Naive thymus-derived CD8-positive, alpha-beta T cell (primary cell): ENCODE measurements at regions not wholly inside any gene's neighbourhood (a gene's known extent, or its start where the extent isn't known, plus 50 kb on each side); places are given as distances from the start of the nearest gene placed in this dataset.

Experiments
- ATAC-seq, 2 donors: fragments of 150-1000 bp; cut with Tn5 transposase in 1 of 2; sonication (Bioruptor Pico), chemical (Tn5 transposase) in 1 of 2; 1 replicate in 1 of 2; 2 replicates in 1 of 2; pipeline ENCODE4 v1.10.0; 2021; ENCODE audit warnings: mild to moderate bottlenecking in 2 of 2, moderate library complexity in 2 of 2
- POLR2A ChIA-PET: fragments of 350-600 bp; sonication (Branson Sonifier 250); formaldehyde crosslinking; loops from one replicate; lab custom pipeline; 2021; ENCODE audit warnings: antibody characterized with exemption; lab: Charles Lee
- DNase-seq, 10 donors: peaks; one replicate each; pipeline versions ENCODE4 v3.0.0 to v3.0.0-alpha.2; 2020 to 2022
- H3K27ac Mint-ChIP-seq, 10 donors: one replicate each; pipeline ENCODE4 v1.8.0; 2020 to 2022; ENCODE audit warnings: mild to moderate bottlenecking in 10 of 10, mixed read lengths in 10 of 10, moderate library complexity in 4 of 10, inconsistent platforms in 1 of 10
- H3K27me3 Mint-ChIP-seq, 5 donors: one replicate each; pipeline ENCODE4 v1.8.0; 2021 to 2022; ENCODE audit warnings: mixed read lengths in 5 of 5
- H3K36me3 Mint-ChIP-seq, 3 donors: one replicate each; pipeline ENCODE4 v1.8.0; 2020 to 2022; ENCODE audit warnings: mixed read lengths in 3 of 3, mild to moderate bottlenecking in 2 of 3, inconsistent platforms in 1 of 3
- H3K4me1 Mint-ChIP-seq, 4 donors: one replicate each; pipeline ENCODE4 v1.8.0; 2021 to 2022; ENCODE audit warnings: mixed read lengths in 4 of 4
- H3K4me3 Mint-ChIP-seq, 10 donors: one replicate each; pipeline ENCODE4 v1.8.0; 2020 to 2022; ENCODE audit warnings: mild to moderate bottlenecking in 10 of 10, mixed read lengths in 10 of 10, moderate library complexity in 6 of 10, inconsistent platforms in 1 of 10
- H3K9me3 Mint-ChIP-seq, 9 donors: one replicate each; pipeline ENCODE4 v1.8.0; 2020 to 2022; ENCODE audit warnings: mixed read lengths in 9 of 9, mild to moderate bottlenecking in 3 of 9, inconsistent platforms in 1 of 9, moderate library complexity in 1 of 9

GRCh38 chr9:70478963-70479641, 64.6 kb upstream of the KLF9 start:
- peaks cover 4 to 21% (median 5%) of the 10 kb centered on the region in 4 donors for H3K4me1 Mint-ChIP-seq
- no peaks in the 10 kb centered on the region for H3K9me3 Mint-ChIP-seq
- ATAC-seq = no peak
- H3K4me3 Mint-ChIP-seq = no peak overlapping the region
- peaks cover 0 to 1% (median 0%) of the 10 kb centered on the region in 5 donors for H3K27me3 Mint-ChIP-seq
- H3K27ac Mint-ChIP-seq = peak overlapping the region in 1 of 10 donors; percentile 69
- no peaks in the 10 kb centered on the region for H3K36me3 Mint-ChIP-seq
- POLR2A ChIA-PET = interaction anchor here (0.7 to 1.2 kb wide), 2 partner anchors 27 to 60 kb away, joined by 3 read pairs; no protein-coding TSS in a partner anchor
- no peak for DNase-seq

GRCh38 chr9:70477907-70478480, 63.5 kb upstream of the KLF9 start:
- Mint-ChIP-seq H3K4me3 (no peak overlapping the region), H3K4me1 (peaks cover 0 to 10% (median 1%) of the 10 kb centered on the region in 4 donors), H3K9me3 (no peaks in the 10 kb centered on the region), H3K27me3 (no peaks in the 10 kb centered on the region), H3K27ac (peak overlapping the region in 1 of 10 donors; percentile 14), H3K36me3 (no peaks in the 10 kb centered on the region)
- ATAC-seq = no peak
- no peak for DNase-seq
- POLR2A ChIA-PET = no interaction called here

DNA sequence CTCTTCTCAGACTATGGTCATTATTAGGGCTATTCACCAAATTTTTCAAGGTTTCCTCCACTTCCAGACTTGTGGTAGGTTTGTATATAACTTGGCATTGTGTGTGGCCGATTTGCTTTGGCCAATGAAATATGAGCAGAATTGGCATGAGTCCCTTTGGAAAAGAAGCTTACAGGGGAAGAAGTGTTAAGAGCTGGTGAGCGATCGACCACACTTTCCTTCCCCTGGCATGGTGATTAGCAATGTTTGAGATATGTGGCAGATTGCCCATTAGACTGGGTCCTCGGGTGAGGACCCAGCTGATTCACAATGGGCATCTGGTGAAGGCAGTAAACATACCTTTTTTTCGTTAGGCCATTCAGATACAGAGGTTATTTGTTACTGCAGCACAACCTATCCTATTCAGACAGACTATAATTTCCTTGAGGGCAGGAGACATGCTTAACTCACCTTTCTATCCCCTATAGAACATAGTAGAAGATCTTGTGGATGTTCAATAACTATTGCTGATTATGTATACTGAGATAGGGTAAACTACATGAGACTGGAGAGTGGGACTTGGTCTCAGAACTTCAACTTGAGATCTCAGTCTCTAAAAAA, 62.8 kb upstream of the KLF9 start:
- Mint-ChIP-seq H3K4me3 (no peak overlapping the region), H3K27me3 (no peaks in the 10 kb centered on the region)
- POLR2A ChIA-PET = no interaction called here

GRCh38 chr9:70475211-70475610, 60.8 kb upstream of the KLF9 start:
- POLR2A ChIA-PET = interaction anchor here (1.0 to 1.2 kb wide), 2 partner anchors 55 to 63 kb away, joined by 3 to 7 read pairs; no protein-coding TSS in a partner anchor
- ATAC-seq = no peak
- H3K27ac Mint-ChIP-seq = no peak overlapping the region
- no peaks in the 10 kb centered on the region for H3K36me3 Mint-ChIP-seq
- H3K27me3 Mint-ChIP-seq = no peaks in the 10 kb centered on the region
- H3K9me3 Mint-ChIP-seq = no peaks in the 10 kb centered on the region
- H3K4me1 Mint-ChIP-seq = peaks cover 14 to 20% (median 15%) of the 10 kb centered on the region in 4 donors
- no peak overlapping the region for H3K4me3 Mint-ChIP-seq
- DNase-seq = no peak

More for the DNA sequence above, 62.8 kb upstream of the KLF9 start:
- Mint-ChIP-seq H3K36me3 (no peaks in the 10 kb centered on the region), H3K27ac (no peak overlapping the region), H3K4me1 (peaks cover 0 to 8% (median 2%) of the 10 kb centered on the region in 4 donors), H3K9me3 (no peaks in the 10 kb centered on the region)
- DNase-seq = no peak
- no peak for ATAC-seq

DNA sequence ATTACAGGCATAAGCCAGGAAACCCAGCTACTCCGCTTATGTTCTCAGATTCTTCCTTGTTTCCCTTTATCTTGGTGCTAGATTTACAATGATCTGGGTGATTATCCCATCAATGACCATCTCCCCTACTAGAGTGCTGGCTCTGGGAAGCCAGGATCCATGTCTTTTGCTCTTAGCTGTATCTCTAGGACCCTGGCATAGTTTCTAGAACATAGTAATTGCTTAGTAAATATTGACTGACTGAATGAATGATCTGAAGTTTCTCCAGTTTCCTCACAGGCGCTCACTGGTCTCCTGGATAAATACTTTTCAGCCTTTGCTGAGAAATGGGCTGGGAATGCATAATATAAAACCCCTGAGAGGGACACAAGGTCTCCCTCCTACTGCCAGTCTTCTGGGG, 60.0 kb upstream of the KLF9 start:
- Mint-ChIP-seq H3K27ac (peak overlapping the region in 1 of 10 donors; percentile 7), H3K4me3 (no peak overlapping the region), H3K36me3 (no peaks in the 10 kb centered on the region), H3K9me3 (no peaks in the 10 kb centered on the region), H3K4me1 (peaks cover 18 to 26% (median 21%) of the 10 kb centered on the region in 4 donors), H3K27me3 (no peaks in the 10 kb centered on the region)
- ATAC-seq = no peak
- DNase-seq = no peak
- POLR2A ChIA-PET = interaction anchor here (0.7 to 1.5 kb wide), 4 partner anchors 53 to 122 kb away, joined by 3 to 9 read pairs (median 5); no protein-coding TSS in a partner anchor

DNA sequence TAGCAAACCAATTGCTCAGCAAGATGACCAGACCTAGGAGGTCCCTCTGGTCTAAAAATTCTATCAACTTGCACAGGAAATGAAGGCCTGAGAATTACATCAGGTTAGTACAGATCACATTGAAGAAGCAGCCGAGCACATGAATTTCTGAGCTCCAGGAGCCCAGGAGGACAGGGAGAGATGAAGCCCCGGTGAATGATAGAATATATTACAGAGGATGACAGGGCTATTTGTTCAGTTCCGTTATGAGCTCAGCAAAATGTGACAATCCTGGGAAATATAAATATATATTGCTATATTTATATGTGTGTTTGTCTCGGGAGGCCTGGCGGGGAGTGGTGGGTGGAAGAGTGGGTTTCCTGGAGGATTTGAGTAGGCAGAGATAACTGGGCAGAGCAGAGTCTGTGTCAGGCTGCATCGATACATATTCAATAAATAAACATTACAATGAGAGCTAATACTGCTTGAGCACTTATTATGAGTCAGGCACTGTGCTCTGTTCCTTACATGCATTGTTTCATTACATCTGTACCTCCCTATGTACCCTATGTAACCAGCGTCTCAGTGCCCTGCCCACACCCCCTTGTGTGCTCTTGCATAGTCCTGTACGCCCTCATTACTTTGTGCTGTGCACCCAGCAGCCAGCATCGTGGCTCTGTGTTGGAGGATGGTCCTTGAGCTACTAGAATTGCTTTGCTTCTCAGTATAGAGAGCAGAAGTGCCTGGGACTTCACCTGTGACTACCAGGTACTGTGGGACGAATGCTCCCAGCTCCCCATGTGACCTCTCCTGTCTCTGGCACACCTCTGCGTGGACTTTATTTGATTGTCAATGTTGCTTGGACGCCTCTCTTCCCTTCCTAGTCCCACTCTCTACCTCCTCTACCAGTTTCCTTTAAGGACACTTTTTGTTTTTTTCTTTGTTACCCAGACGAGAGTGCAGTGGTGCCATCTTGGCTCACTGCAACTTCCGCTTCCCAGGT, 58.1 kb upstream of the KLF9 start:
- peaks cover 22 to 37% (median 26%) of the 10 kb centered on the region in 4 donors for H3K4me1 Mint-ChIP-seq
- H3K9me3 Mint-ChIP-seq = no peaks in the 10 kb centered on the region
- H3K4me3 Mint-ChIP-seq = peak overlapping the region in 1 of 10 donors; percentile 11
- POLR2A ChIA-PET = interaction anchor here (0.8 kb wide), 1 partner anchor 67 kb away, joined by 3 read pairs; no protein-coding TSS in a partner anchor
- ATAC-seq (no peak), DNase-seq (no peak)
- no peaks in the 10 kb centered on the region for H3K36me3 Mint-ChIP-seq
- no peaks in the 10 kb centered on the region for H3K27me3 Mint-ChIP-seq
- H3K27ac Mint-ChIP-seq = peak overlapping the region in 4 of 10 donors; percentile 21 to 85 (median 52)

- Mint-ChIP-seq H3K27me3 (no peaks in the 10 kb centered on the region), H3K4me1 (peaks cover 25 to 45% (median 28%) of the 10 kb centered on the region in 4 donors), H3K27ac (peak overlapping the region in 7 of 10 donors; percentile 38 to 81 (median 67)), H3K4me3 (peak overlapping the region in 6 of 10 donors; percentile 13 to 51 (median 44)), H3K36me3 (no peaks in the 10 kb centered on the region), H3K9me3 (no peaks in the 10 kb centered on the region)
- POLR2A ChIA-PET = interaction anchor here (0.6 to 1.6 kb wide), 5 partner anchors 50 to 732 kb away, joined by 3 to 9 read pairs (median 4); partner anchors contain the start of gene KLF9
- ATAC-seq (no peak), DNase-seq (no peak)
Measured at GRCh38 chr9:70470050-70471015, 55.9 kb upstream of the KLF9 start.

GRCh38 chr9:70468291-70468690, 53.8 kb upstream of the KLF9 start:
- H3K4me3 Mint-ChIP-seq = no peak overlapping the region
- POLR2A ChIA-PET = no interaction called here
- ATAC-seq (no peak), DNase-seq (no peak)
- no peaks in the 10 kb centered on the region for H3K27me3 Mint-ChIP-seq
- no peaks in the 10 kb centered on the region for H3K9me3 Mint-ChIP-seq
- peak overlapping the region in 4 of 10 donors; percentile 31 to 96 (median 57) for H3K27ac Mint-ChIP-seq
- H3K36me3 Mint-ChIP-seq = no peaks in the 10 kb centered on the region
- peaks cover 25 to 52% (median 28%) of the 10 kb centered on the region in 4 donors for H3K4me1 Mint-ChIP-seq

GRCh38 chr9:70466976-70467561, 52.6 kb upstream of the KLF9 start:
- Mint-ChIP-seq H3K27me3 (no peaks in the 10 kb centered on the region), H3K27ac (peak overlapping the region in 1 of 10 donors; percentile 47), H3K36me3 (no peaks in the 10 kb centered on the region), H3K9me3 (no peaks in the 10 kb centered on the region), H3K4me1 (peaks cover 22 to 50% (median 29%) of the 10 kb centered on the region in 4 donors), H3K4me3 (no peak overlapping the region)
- POLR2A ChIA-PET = interaction anchor here (1.1 kb wide), 1 partner anchor 46 kb away, joined by 3 read pairs; no protein-coding TSS in a partner anchor
- DNase-seq (no peak), ATAC-seq (no peak)

DNA sequence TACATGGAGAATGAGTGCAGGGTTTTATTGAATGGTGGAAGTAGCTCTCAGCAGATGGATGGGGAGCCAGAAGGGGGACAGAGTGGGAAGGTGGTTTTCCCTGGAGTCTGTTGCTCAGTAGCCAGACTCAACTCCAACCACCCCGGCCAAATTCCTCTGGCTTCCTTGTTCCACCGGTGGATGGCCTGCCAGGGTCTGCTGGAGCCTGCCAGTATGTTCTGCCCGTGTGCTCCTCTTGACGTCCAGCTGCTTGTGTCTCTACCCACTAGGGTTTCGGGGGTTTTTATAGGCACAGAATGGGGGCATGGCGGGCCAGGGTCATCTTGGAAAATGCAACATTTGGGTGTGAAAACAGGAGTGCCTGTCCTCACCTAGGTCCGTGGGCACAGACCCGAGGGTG, 51.4 kb upstream of the KLF9 start:
- Mint-ChIP-seq H3K4me3 (no peak overlapping the region), H3K27me3 (no peaks in the 10 kb centered on the region), H3K27ac (peak overlapping the region in 1 of 10 donors; percentile 85), H3K4me1 (peaks cover 18 to 38% (median 24%) of the 10 kb centered on the region in 4 donors), H3K36me3 (no peaks in the 10 kb centered on the region), H3K9me3 (no peaks in the 10 kb centered on the region)
- POLR2A ChIA-PET = interaction anchor here (1.1 kb wide), 1 partner anchor 45 kb away, joined by 3 read pairs; no protein-coding TSS in a partner anchor
- DNase-seq (no peak), ATAC-seq (no peak)

- no peak overlapping the region for H3K4me3 Mint-ChIP-seq
- H3K4me1 Mint-ChIP-seq = peaks cover 13 to 33% (median 19%) of the 10 kb centered on the region in 4 donors
- no peaks in the 10 kb centered on the region for H3K9me3 Mint-ChIP-seq
- no peak for DNase-seq
- H3K27ac Mint-ChIP-seq = peak overlapping the region in 2 of 10 donors; percentile 4 to 85
- H3K36me3 Mint-ChIP-seq = no peaks in the 10 kb centered on the region
- no peaks in the 10 kb centered on the region for H3K27me3 Mint-ChIP-seq
- ATAC-seq = no peak
- POLR2A ChIA-PET = no interaction called here
Measured at GRCh38 chr9:70465398-70465797, 50.9 kb upstream of the KLF9 start.
